DOHH2 (cell line): ENCODE measurements at regions not wholly inside any gene's neighbourhood (a gene's known extent, or its start where the extent isn't known, plus 50 kb on each side); places are given as distances from the start of the nearest gene placed in this dataset.

ENCODE experiments used
- H3F3A ChIP-seq: fragments of 200-600 bp; sonication (generic), shearing (Covaris generic); 2 replicates; pipeline ENCODE4 v1.6.0; 2016; ENCODE audit warnings: antibody characterized with exemption, mild to moderate bottlenecking; ENCODE audit not compliant: control insufficient read depth, insufficient read depth
- H3K27ac ChIP-seq: fragments of 200-600 bp; sonication (generic); 2 replicates; pipeline ENCODE4 v1.5.1; 2014; ENCODE audit warnings: low read depth, mild to moderate bottlenecking, low read length, moderate library complexity
- H3K27me3 ChIP-seq: fragments of 200-600 bp; sonication (generic); 2 replicates; pipeline ENCODE4 v1.6.1; 2014; ENCODE audit warnings: mild to moderate bottlenecking, low read length, mixed read lengths; ENCODE audit not compliant: control insufficient read depth
- H3K36me3 ChIP-seq: fragments of 200-600 bp; sonication (generic); 2 replicates; pipeline ENCODE4 v1.6.1; 2014; ENCODE audit warnings: mild to moderate bottlenecking, low read length, moderate library complexity, mixed read lengths; ENCODE audit not compliant: control insufficient read depth
- H3K4me1 ChIP-seq: fragments of 200-600 bp; sonication (generic); 2 replicates; pipeline ENCODE4 v1.6.1; 2014; ENCODE audit warnings: mild to moderate bottlenecking, low read length, mixed read lengths; ENCODE audit not compliant: control insufficient read depth
- H3K4me2 ChIP-seq: fragments of 200-600 bp; sonication (generic); 2 replicates; pipeline ENCODE4 v1.6.0; 2014; ENCODE audit warnings: mild to moderate bottlenecking, low read length, moderate library complexity
- H3K4me3 ChIP-seq: fragments of 200-600 bp; sonication (generic); 2 replicates; pipeline ENCODE4 v1.5.1; 2014; ENCODE audit warnings: mild to moderate bottlenecking, low read length, mixed read lengths
- H3K79me2 ChIP-seq: fragments of 200-600 bp; sonication (generic); 2 replicates; pipeline ENCODE4 v1.6.1; 2014; ENCODE audit warnings: mild to moderate bottlenecking, low read length, mixed read lengths; ENCODE audit not compliant: control insufficient read depth
- H3K9me2 ChIP-seq: fragments of 200-600 bp; sonication (generic); replicated peaks from 2 replicates; pipeline ENCODE4 v1.6.1; 2014; ENCODE audit warnings: mild to moderate bottlenecking, low read length, mixed read lengths; ENCODE audit not compliant: control insufficient read depth
- H3K9me3 ChIP-seq: fragments of 200-600 bp; sonication (generic); 2 replicates; pipeline ENCODE4 v1.6.1; 2014; ENCODE audit warnings: antibody characterized with exemption, low read length, mixed read lengths; ENCODE audit not compliant: control insufficient read depth, insufficient read depth
- H4K20me1 ChIP-seq: fragments of 200-600 bp; sonication (generic); 2 replicates; pipeline ENCODE4 v1.6.0; 2014; ENCODE audit warnings: low read depth, mild to moderate bottlenecking, antibody characterized with exemption, low read length, moderate library complexity; ENCODE audit not compliant: control insufficient read depth, insufficient read depth
- EZH2phosphoT487 ChIP-seq: fragments of 200-600 bp; sonication (generic); IDR thresholded peaks from 2 replicates; pipeline ENCODE4 v1.6.1; 2017; ENCODE audit warnings: borderline replicate concordance, mild to moderate bottlenecking, antibody characterized with exemption, low read length, moderate library complexity, mixed read lengths
- TF ChIP-seq, protein P1 (sequence below): fragments of 200-600 bp; sonication (generic); IDR thresholded peaks from one replicate; pipeline ENCODE4 v1.5.1; 2014; ENCODE audit warnings: antibody characterized with exemption, mild to moderate bottlenecking, low read depth, low read length; ENCODE audit not compliant: poor library complexity, severe bottlenecking

DNA sequence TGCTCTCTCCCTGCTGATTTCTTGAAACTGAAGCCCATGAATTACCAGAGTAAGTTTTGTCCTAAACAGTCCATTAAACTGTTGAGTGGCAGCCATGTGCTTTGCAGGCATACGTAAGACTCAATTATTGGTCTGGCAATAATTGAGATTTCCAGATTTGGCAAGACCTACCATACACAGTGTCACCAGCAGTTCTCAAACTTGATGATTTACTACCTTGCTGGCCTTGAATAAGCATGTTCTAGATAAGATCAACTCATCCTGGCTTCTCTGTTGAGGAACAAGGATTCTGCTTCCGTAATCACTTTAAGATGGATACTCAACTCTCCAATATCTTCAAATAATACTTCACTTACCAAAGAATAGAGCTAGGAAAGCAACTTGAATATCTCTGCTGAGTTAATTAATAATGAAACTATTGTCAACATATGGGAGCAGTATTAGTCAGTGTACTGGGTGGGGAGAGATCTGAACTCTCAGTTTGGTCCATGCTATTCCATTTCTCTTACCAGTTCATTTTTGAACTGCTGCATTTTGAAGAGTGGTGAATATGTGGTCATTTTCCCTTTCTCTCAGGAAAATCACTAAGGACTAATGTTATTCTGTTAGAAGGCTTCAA, 181.4 kb downstream of the IPMK start:
- no peaks in the 10 kb centered on the region for H3K36me3 ChIP-seq
- TF ChIP-seq EZH2phosphoT487 = no peak
- TF ChIP-seq, protein P1, sequence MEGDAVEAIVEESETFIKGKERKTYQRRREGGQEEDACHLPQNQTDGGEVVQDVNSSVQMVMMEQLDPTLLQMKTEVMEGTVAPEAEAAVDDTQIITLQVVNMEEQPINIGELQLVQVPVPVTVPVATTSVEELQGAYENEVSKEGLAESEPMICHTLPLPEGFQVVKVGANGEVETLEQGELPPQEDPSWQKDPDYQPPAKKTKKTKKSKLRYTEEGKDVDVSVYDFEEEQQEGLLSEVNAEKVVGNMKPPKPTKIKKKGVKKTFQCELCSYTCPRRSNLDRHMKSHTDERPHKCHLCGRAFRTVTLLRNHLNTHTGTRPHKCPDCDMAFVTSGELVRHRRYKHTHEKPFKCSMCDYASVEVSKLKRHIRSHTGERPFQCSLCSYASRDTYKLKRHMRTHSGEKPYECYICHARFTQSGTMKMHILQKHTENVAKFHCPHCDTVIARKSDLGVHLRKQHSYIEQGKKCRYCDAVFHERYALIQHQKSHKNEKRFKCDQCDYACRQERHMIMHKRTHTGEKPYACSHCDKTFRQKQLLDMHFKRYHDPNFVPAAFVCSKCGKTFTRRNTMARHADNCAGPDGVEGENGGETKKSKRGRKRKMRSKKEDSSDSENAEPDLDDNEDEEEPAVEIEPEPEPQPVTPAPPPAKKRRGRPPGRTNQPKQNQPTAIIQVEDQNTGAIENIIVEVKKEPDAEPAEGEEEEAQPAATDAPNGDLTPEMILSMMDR = no peak
- H3K4me3 ChIP-seq = no peak overlapping the region
- no peaks in the 10 kb centered on the region for H3K9me2 ChIP-seq
- H3K4me1 ChIP-seq = no peaks in the 10 kb centered on the region
- H3K9me3 ChIP-seq = no peaks in the 10 kb centered on the region
- H3F3A ChIP-seq = no peaks in the 10 kb centered on the region
- H4K20me1 ChIP-seq = no peaks in the 10 kb centered on the region
- H3K27ac ChIP-seq = no peak overlapping the region
- H3K79me2 ChIP-seq = no peaks in the 10 kb centered on the region
- no peak overlapping the region for H3K4me2 ChIP-seq
- H3K27me3 ChIP-seq = no peaks in the 10 kb centered on the region

DNA sequence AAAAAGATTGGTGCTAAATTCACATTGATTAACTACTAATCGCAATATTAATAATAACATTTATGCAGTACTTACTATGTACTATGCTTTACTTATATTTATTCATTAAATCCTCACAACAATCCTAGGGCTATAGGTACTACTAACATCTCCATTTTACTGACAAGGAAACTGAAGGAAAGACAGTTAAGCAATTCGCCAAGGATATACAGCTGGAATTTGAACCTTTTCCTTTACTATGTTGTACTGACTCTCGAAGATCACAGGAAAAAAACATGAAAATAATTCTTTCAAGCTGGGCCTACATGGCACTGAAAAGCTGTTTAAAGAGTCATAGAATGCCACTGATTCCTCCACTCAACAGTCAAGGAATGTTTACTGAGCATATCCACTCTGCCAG, 185.4 kb downstream of the IPMK start:
- Histone ChIP-seq H4K20me1 (no peaks in the 10 kb centered on the region), H3K9me2 (no peaks in the 10 kb centered on the region)

DNA sequence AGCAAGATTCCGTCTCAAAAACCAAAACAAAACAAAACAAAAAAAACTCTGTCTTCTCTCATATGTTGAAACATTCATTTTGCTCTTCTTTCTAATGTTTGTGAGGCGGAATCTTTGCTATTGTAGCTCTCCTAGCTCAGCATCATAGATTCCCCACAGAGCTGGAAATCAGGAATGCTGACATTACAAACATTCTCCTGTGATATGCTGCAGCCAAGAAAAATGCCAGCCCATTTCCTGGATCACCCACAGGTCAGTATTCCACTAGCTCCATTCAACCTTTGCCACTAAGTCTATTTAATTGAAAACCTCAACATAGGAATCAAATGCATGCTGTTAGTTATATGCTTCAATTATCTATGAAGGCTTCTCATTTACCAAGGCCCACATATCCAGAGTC, 186.3 kb downstream of the IPMK start:
- no peaks in the 10 kb centered on the region for H3K36me3 ChIP-seq
- H3F3A ChIP-seq = no peaks in the 10 kb centered on the region
- TF ChIP-seq, protein P1 = no peak
- no peak for TF ChIP-seq EZH2phosphoT487
- H4K20me1 ChIP-seq = no peaks in the 10 kb centered on the region
- no peaks in the 10 kb centered on the region for H3K27me3 ChIP-seq
- H3K9me2 ChIP-seq = no peaks in the 10 kb centered on the region
- no peak overlapping the region for H3K4me3 ChIP-seq
- H3K27ac ChIP-seq = no peak overlapping the region
- no peaks in the 10 kb centered on the region for H3K4me1 ChIP-seq
- no peaks in the 10 kb centered on the region for H3K79me2 ChIP-seq
- H3K4me2 ChIP-seq = no peak overlapping the region
- H3K9me3 ChIP-seq = no peaks in the 10 kb centered on the region

More for the DNA sequence above, 185.4 kb downstream of the IPMK start:
- H3F3A ChIP-seq = no peaks in the 10 kb centered on the region
- no peak overlapping the region for H3K27ac ChIP-seq
- H3K36me3 ChIP-seq = no peaks in the 10 kb centered on the region
- TF ChIP-seq, protein P1 = no peak
- no peak for TF ChIP-seq EZH2phosphoT487
- H3K79me2 ChIP-seq = no peaks in the 10 kb centered on the region
- H3K27me3 ChIP-seq = no peaks in the 10 kb centered on the region
- no peak overlapping the region for H3K4me2 ChIP-seq
- H3K9me3 ChIP-seq = no peaks in the 10 kb centered on the region
- no peak overlapping the region for H3K4me3 ChIP-seq
- H3K4me1 ChIP-seq = no peaks in the 10 kb centered on the region
